HL-60 (cell line): ENCODE measurements at regions not wholly inside any gene's neighbourhood (a gene's known extent, or its start where the extent isn't known, plus 50 kb on each side); places are given as distances from the start of the nearest gene placed in this dataset.
"Not testable (repeated sequence)": the region's sequence is repeated elsewhere in the genome, so short reads cannot be mapped to it uniquely, and the experiment has no call there.

Experiments
- DNase-seq, 2 experiments: peaks; one replicate each; pipeline ENCODE4 v3.0.0-alpha.2; 2010 to 2020; ENCODE audit warnings: low read depth in 1 of 2, low spot score in 1 of 2
- H3K27ac ChIP-seq: fragments of 250-450 bp; sonication (Bioruptor Pico); replicated peaks from 2 replicates; pipeline ENCODE4 v1.5.1; 2020; ENCODE audit warnings: mild to moderate bottlenecking, moderate library complexity
- H3K27me3 ChIP-seq: fragments of 250-450 bp; sonication (Bioruptor Pico); 2 replicates; pipeline ENCODE4 v1.5.1; 2021; ENCODE audit warnings: mild to moderate bottlenecking, moderate library complexity; ENCODE audit not compliant: insufficient read depth, poor library complexity, severe bottlenecking
- H3K4me3 ChIP-seq: replicated peaks from 2 replicates; pipeline ENCODE4 v1.5.1; 2011; ENCODE audit warnings: mild to moderate bottlenecking, control low read depth, low read length; ENCODE audit not compliant: insufficient read depth
- GABPA ChIP-seq: IDR thresholded peaks from 2 replicates; pipeline ENCODE4 v1.6.1; 2012; ENCODE audit warnings: low read depth
- POLR2AphosphoS5 ChIP-seq: IDR thresholded peaks from 2 replicates; pipeline ENCODE4 v1.6.1; 2012; ENCODE audit warnings: low read depth
- SPI1 ChIP-seq: IDR thresholded peaks from 2 replicates; pipeline ENCODE4 v1.6.1; 2012; ENCODE audit warnings: low read depth, mild to moderate bottlenecking, borderline replicate concordance
- TF ChIP-seq, protein P1 (sequence below): IDR thresholded peaks from 2 replicates; pipeline ENCODE4 v1.6.1; 2012; ENCODE audit warnings: low read depth; ENCODE audit not compliant: insufficient replicate concordance
- TF ChIP-seq, protein P2 (sequence below): IDR thresholded peaks from one replicate; pipeline ENCODE4 v1.5.1; 2011; ENCODE audit warnings: low read length, control low read depth, inconsistent platforms; ENCODE audit not compliant: insufficient read depth

DNA sequence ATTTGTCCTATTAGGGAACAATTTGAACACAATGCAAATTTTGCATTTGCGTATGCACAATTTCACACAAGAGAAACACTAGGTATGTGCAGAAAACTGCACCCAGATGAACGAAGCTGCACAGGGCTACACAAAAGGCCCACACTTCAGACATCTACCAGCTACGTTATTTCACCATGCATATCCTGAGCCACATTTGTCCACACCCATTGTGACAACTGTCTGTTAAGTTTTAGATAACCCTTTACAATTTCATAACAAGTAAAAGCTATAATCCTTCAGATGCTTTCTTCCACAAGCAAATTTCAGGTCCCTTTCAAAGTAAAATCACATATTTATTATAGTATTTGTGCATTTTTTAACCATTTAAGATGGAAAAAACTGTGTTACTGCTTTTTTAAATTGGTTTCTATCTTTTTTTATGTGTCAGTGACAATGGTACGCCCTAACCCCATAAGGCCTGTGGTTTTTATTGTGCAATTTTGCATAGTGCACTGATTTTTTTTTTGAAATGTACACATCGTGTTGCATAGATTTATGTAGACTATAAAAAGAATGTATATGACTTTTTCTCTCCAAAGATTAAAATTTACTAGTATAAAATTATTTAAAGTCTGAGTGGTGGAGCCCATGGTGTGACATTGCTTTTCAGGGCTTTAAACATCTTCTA, 87.8 kb upstream of the BTG1 start:
- DNase-seq, result peak in 1 of 2 experiments; percentile 33
- TF ChIP-seq, protein P1, sequence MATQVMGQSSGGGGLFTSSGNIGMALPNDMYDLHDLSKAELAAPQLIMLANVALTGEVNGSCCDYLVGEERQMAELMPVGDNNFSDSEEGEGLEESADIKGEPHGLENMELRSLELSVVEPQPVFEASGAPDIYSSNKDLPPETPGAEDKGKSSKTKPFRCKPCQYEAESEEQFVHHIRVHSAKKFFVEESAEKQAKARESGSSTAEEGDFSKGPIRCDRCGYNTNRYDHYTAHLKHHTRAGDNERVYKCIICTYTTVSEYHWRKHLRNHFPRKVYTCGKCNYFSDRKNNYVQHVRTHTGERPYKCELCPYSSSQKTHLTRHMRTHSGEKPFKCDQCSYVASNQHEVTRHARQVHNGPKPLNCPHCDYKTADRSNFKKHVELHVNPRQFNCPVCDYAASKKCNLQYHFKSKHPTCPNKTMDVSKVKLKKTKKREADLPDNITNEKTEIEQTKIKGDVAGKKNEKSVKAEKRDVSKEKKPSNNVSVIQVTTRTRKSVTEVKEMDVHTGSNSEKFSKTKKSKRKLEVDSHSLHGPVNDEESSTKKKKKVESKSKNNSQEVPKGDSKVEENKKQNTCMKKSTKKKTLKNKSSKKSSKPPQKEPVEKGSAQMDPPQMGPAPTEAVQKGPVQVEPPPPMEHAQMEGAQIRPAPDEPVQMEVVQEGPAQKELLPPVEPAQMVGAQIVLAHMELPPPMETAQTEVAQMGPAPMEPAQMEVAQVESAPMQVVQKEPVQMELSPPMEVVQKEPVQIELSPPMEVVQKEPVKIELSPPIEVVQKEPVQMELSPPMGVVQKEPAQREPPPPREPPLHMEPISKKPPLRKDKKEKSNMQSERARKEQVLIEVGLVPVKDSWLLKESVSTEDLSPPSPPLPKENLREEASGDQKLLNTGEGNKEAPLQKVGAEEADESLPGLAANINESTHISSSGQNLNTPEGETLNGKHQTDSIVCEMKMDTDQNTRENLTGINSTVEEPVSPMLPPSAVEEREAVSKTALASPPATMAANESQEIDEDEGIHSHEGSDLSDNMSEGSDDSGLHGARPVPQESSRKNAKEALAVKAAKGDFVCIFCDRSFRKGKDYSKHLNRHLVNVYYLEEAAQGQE, result no peak
- TF ChIP-seq POLR2AphosphoS5 (no peak), SPI1 (no peak), GABPA (no peak)
- TF ChIP-seq, protein P2, sequence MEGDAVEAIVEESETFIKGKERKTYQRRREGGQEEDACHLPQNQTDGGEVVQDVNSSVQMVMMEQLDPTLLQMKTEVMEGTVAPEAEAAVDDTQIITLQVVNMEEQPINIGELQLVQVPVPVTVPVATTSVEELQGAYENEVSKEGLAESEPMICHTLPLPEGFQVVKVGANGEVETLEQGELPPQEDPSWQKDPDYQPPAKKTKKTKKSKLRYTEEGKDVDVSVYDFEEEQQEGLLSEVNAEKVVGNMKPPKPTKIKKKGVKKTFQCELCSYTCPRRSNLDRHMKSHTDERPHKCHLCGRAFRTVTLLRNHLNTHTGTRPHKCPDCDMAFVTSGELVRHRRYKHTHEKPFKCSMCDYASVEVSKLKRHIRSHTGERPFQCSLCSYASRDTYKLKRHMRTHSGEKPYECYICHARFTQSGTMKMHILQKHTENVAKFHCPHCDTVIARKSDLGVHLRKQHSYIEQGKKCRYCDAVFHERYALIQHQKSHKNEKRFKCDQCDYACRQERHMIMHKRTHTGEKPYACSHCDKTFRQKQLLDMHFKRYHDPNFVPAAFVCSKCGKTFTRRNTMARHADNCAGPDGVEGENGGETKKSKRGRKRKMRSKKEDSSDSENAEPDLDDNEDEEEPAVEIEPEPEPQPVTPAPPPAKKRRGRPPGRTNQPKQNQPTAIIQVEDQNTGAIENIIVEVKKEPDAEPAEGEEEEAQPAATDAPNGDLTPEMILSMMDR, result no peak

DNA sequence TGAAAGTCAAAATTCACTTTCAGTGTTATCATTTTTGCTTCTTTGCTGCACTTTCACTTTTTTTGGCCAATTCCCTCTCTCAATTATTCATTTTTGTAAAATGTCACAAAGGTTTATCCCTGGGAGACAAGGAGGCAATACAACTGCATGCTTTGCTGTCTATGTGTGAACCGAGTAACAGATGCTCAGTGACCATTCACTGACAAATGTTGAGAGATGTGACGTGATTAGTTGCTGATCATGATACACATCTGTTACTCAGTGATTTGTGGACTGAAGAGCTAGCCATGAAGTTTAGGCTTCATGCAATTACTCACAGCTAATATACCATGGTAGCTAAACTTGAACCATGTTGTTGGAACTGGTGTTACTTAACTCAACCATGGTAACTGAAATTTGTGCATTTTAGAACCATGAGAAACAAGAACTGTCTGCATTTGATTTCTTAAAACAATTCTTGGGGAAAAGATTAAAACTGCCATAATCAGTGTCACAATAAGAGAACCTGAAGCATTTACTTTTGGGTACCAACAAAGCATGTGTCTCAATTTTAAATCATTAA, 86.8 kb upstream of the BTG1 start:
- not testable (repeated sequence) for H3K4me3 ChIP-seq, H3K27ac ChIP-seq, DNase-seq, H3K27me3 ChIP-seq

More for the DNA sequence above, 87.8 kb upstream of the BTG1 start:
- Histone ChIP-seq H3K4me3 (no peak overlapping the region), H3K27ac (no peak overlapping the region), H3K27me3 (no peaks in the 10 kb centered on the region)

- H3K27me3 ChIP-seq, H3K4me3 ChIP-seq, H3K27ac ChIP-seq: not testable (repeated sequence)
- DNase-seq, result peak in 1 of 2 experiments; percentile 13
Observed at GRCh38 chr12:92231945-92232344, 86.3 kb upstream of the BTG1 start.

DNA sequence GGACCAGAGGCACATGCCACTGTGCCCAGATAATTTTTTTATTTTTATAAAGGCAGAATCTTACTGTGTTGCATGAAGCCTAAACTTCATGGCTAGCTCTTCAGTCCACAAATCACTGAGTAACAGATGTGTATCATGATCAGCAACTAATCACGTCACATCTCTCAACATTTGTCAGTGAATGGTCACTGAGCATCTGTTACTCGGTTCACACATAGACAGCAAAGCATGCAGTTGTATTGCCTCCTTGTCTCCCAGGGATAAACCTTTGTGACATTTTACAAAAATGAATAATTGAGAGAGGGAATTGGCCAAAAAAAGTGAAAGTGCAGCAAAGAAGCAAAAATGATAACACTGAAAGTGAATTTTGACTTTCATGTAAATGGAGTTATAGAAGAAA, 85.9 kb upstream of the BTG1 start:
- not testable (repeated sequence) for H3K27me3 ChIP-seq, H3K27ac ChIP-seq, H3K4me3 ChIP-seq, DNase-seq

- H3K27me3 ChIP-seq, result no peaks in the 10 kb centered on the region
- TF ChIP-seq, protein P1, result no peak
- DNase-seq, result no peak
- H3K4me3 ChIP-seq, result no peak overlapping the region
- no peak overlapping the region for H3K27ac ChIP-seq
Observed at GRCh38 chr12:92229381-92229780, 83.7 kb upstream of the BTG1 start.

GRCh38 chr12:92226961-92227360, 81.3 kb upstream of the BTG1 start:
- DNase-seq, result no peak
- Histone ChIP-seq H3K27ac (no peak overlapping the region), H3K27me3 (no peaks in the 10 kb centered on the region), H3K4me3 (no peak overlapping the region)
- TF ChIP-seq GABPA (no peak), POLR2AphosphoS5 (no peak)
